ENCODE measurements at regions not wholly inside any gene's neighbourhood (a gene's known extent, or its start where the extent isn't known, plus 50 kb on each side); places are given as distances from the start of the nearest gene placed in this dataset.

DNA sequence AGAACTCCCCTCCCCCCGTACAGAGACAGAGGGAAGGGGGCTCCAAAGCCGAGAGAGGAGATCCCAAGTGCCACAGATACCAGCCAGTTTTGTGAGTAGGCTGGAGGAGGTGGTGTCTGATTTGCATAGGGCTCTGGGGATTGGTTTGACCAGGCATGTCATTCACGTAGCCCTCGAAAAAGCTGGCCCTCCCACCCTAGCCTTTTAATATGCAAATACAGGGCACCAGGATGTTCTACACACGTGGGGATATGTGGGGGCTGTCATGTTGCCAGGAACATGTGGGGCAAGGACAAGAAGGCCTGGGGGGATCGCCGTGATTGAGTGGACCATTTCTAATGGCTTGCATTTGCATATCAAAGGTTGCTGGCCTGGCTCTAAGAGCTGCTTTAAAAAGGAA is 272.9 kb downstream of the PPP1R2C start:
- FAIRE-seq = no peak

DNA sequence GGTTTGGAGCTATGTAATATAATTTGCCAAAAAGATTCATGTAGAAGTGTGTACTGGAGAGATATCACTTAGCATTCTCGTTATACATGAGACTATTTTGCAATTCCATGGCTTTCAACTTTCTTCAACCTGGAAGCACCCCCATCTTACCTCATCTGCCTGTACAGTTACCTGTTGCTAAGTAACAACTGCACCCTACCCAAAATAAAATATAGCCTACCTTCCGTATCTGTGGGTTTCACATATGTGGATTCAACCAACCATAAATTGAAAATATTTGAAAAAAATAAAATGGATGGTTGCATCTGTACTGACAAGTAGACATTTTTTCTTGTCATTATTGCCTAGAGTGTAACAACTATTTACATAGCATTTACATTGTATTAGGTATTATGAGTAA is 278.3 kb downstream of the PPP1R2C start:
- no peak for FAIRE-seq

DNA sequence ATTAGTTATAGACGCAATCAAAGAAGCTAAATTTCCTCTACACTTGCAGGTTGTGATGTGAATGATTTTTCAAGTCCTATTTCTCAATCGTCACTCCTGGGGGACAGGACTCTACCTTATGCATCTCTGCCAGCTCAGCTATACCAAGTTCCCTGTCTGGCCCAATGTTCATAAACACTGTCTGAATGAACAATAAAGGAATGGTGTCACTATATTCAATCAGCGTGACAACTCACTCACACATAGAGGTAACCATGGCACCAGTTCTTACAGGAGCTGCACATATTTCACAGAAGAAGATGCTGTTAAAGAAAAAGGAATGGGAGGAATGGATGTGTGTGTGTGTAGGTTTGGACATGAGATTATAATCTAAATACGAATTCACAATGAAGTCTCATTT is 280.6 kb downstream of the PPP1R2C start:
- no peak for FAIRE-seq

DNA sequence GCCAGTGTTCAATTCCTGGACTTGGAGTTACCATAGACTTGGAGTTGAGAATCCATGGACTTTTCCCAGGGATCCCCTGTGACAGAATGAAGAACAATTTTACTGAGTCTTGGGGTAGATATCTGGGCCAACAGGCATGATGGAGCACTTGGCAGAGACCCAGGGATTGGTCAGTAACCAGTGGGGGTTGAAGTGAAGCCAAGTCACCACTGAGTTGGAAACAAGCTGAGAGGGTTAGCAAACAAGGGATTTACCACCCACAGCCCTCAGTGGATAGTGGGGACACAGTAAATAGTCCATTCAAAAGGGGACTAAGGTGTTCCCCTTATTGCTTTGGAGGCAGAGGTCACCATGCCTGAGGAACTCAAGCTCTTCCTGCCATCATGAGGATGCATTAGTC is 281.7 kb downstream of the PPP1R2C start:
- FAIRE-seq = no peak

DNA sequence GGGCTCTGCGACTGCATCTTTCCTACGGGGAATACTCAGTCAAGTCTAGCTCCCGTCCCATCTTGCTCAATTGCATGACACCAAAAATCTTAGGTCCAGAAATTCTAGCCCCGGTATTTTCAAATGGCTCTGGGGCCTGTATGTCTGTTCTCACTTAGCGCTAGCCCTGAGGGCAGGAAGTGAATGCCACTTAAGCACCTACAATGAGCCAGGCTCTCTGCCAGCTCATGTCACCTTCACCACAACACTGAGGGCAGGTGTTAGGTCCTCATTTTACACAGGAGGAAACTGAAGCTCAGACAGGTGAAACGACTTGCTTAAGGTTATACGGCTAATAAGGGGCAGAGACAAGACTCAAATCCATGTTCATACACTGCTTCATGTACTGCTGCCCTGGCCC is 282.8 kb downstream of the PPP1R2C start:
- FAIRE-seq = no peak

DNA sequence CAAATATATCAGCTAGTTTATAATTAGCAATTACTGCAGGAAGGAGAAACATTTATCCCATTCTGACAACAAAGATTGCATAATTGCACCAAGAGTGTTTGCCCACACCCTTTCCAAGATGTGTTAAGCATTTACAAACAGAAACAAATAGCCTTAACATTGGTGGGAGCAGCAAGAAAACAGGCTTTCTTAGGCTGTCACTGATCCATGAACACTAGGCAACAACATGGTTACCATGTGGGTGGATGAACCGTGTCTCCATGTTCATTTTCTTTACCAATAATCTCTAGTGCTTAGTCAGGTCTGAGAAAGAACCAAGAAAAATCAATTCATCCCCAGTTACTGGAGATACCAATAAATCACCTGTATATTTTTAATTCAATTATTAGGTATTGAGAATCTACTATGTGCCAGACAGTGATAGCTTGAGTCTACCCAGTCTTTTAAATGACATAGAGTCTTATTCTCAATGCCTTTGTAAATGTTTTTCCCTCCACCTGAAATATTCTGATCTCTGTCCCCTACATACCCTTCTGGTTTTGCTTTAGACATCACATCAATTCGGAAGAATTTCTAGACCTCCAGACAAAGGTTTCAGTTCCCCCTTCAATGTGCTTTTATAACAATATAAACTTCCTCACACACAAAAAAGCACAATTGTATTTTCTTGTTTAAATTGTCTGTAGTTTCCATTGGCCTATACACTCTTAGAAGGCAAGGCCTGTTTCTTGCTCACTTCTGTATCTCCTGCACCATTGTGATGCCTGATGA is 286.6 kb downstream of the PPP1R2C start:
- no peak for FAIRE-seq

DNA sequence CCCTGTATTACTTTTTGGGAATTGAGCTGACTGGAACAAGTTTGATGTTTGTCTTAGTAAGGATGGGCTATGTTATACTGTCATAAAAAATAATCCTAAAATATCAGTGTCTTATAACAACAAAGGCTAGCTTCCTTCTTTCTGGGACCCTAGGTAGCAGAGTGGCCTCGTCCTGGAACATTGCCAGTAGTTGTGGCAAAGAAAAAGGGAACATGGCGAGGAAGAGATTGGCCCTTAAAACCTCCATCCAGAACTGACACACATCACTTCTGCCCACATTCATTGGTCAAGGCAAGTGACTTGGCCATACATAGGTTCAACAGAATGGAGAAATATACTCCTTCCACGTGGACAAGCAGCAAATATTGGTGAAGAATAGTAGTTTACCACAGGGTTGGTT is 287.9 kb downstream of the PPP1R2C start:
- FAIRE-seq = no peak

DNA sequence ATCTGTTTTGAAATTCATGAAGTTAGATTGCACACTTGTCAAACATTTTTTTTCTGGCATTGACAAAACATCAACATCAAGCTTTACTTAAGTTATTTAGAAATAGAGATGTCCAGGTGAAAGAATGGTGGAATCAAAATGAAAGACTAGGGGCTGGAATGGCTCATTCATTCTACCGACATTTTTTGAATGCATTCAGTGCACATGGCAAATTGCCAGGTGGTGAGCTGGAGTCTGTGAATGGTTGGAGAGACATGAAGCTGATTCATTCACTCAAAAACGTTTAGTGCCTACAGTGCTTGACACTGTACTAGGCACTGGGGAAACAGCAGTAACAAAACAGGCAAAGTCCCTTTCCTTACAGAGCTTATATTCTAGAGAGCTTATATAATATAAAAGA is 292.4 kb downstream of the PPP1R2C start:
- FAIRE-seq = no peak

DNA sequence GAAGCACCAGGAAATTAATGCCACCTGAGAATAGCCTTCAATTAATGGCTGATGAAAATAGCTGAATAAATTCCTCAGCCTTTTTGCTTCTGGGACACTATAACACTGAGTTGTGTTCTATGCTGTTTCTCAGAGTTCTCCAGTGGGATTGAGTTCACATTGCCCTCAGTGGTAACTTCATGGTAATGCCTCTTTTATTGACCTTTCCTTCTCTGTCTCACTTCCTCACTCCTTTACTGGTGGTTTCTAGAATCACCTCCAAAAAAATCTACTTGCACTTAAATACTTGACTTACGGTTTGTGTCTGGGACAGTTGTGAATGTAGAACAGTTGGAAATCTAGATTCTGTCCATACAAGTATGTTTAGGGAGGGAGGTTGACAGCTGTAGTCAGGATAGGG is 293.7 kb downstream of the PPP1R2C start:
- no peak for FAIRE-seq

DNA sequence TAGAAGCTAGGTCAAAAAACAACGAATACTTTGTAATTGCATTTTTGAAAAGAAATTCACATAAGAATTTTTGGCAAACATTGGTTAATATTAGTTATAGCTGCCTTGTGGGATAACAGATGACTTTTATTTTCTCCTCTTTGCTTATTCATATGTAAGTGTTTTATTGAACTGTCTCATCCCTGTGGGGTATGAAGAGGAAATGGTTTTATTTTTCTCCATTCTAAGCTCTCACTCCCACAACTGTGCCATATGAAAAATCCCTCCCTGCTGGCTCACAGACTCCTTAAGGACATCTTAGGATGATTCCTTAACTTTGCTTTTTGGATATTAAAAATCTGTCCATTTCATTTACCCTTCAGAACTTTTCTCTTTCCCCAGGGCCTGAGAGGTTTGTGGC is 300.6 kb downstream of the PPP1R2C start:
- no peak for FAIRE-seq

DNA sequence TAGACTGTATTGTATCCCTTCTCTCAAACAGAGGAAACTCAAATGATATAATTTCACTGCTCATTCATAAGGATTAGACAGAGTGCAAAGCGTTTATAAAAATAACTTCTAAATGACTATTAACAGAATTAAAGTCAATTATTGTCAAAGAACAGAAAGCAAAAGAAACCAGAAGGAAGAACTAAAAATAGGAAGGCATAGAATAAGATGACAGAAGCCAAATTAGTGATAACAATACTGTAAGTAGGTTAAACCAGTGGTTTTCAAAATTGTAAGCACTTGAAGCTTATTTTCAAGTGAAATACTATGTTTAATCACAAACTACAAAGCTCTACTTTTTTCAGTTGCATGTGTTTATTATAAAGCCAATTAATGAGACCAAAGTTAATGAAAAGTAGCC is 305.2 kb downstream of the PPP1R2C start:
- no peak for FAIRE-seq

DNA sequence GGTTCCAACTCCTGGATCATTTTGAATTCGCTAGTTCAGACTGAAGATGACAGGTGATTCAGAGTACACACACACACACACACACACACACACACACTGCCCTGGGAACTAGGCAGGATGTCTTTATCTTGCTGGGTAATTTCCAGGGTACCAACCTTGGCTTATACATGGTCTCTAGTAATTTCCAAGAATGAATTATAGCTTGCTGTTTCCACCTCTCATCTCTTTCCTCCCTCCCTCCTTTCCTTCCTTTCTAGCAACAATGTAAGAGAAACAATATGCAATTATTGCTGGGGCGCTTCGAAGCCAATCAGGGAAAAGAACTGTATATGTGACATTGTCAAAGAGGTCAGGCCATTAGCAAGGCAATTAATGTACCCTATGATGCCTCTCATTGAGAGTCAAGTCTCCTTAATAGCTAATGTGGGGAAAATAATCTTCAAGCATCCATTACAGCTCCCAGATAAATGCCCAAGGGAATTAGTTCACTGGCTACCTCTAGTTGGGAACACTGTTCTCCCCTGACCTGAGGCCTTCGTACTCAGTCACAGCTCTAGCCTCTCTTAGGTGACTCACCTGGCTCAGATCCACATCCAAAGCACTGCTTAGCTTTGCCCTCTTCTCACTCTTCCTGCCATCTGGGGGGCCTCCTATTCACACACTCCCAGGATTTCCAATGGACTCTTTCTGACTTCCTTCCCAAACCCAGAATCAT is 311.5 kb downstream of the PPP1R2C start:
- FAIRE-seq = no peak

DNA sequence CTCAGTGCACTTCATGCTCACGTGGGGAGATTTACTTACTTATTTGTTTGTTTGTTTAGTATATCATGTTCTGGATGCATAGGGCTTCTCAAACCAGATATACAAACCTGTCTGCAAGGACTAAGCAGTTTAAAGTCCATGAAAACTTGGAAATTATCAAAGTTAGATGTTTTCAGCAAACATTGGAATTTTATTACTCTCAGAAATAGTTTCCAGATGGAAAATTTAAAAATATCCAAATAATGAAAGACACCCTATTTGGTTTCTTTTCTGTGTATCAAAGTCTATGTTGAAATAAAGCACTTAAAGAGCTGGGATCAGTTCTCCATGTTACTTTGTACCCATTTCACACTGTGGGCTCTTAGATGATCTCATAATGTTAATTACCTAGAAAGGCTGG is 312.1 kb downstream of the PPP1R2C start:
- no peak for FAIRE-seq

DNA sequence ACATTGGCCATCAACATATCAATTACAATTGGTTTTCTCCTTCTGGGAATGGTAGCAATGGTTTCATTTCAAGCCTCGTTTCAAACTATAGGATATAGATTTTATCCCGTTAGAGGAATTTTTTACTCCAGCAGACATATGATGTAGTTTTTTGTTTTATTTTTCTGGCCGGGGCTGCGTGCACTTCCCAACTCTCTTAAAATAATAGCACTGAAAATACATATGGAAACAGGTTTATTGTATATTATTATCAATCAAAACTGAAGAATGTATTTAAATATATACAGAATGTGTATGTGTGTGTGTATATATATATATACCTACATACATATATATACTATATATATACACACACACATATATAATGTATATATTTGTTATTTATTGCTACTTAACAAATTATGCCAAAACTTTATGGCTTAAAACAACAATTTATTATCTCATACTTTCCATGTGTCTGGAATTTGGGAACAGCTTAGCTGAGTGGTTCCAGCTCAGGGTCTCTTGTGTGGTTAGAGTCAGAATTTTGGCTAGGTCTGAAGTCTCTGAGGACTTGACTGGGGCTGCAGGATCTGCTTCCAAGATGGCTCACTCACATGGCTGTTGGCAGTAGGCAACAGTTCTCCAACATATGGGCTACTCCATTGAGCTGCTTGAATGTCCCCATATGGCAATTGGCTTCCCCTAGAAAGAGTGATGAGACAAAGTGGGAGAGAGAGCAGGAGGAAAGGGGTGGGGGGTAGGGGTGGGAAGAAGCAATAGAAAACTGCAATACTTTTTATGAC is 314.1 kb downstream of the PPP1R2C start:
- FAIRE-seq = no peak

DNA sequence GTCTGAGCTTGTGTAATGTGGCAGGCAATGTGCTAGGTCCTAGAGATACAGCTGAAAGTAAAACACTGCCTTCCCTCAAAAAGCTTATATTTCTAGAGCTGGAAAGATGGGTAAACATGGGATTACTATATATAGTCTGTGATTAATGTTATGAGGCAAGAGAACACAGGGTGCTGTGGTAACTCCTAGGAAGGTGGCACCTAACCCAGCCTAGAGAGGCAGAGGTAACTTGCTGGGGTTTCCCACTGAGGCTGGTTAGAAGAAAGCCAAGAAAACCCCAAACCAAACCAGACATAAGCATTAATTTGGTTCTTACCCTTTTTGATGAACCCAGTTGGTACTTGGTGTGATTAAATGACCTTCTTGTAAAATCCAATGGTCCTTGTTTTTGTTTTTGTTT is 315.0 kb downstream of the PPP1R2C start:
- no peak for FAIRE-seq

DNA sequence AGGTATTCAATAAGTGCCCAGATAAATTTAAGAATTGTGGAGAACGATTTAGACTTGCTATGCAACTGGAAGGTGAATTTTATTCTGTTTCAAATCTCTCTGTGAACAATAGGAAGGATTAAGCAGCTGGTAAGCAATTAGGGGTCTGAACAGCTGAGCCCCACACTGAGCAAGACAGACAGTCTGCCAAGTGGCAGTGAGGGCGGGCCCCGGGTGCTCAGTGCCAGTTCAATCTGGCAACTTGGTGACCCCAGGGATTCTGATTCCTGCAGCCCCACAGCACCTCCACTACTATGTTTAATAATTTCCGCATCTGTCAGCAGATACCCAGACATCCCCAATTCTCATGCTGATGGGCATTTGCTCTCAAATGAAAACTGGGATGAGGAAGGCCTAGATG is 317.3 kb downstream of the PPP1R2C start:
- no peak for FAIRE-seq

DNA sequence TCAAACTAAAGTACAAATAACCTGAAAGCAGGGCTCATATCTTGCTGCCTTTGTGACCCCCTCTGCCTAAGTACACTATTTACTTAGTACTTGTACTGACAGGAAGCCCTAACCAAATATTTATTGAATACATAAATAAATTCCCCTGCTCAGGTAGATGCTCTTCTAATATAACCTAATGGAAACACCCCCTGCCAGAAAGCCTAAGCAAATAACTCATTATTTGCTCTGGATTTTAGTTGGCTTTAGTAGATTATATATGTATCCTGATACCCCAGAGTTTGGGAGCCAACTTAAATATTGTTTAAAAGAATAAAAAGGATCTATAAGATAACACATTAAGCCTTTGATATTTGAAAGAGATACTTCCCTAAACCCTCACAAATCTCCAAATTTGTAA is 318.2 kb downstream of the PPP1R2C start:
- no peak for FAIRE-seq

DNA sequence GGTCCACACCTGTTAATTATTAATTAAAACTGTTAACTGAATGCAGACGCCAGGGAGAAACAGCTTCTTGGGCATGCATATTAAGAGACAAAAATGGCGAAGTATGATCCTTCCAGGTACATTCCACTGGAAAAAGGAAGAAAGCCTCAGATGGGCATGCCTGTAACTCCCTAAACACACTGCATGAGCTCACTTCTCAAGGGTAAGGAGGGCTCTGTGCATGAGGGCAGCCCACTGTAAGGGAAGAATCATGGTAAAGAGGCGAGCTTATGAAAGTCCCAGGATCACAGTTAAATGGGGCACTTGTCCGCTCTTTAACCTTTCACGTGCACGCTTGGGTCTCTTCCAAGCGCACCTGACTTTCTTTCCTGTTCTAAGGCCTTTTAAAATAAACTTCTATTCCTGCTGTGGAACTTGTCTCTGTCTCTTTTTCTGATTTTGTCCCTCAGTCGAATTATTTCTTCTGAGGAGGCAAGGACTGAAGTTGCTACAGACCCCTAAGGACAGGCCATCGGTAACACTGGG is 321.7 kb downstream of the PPP1R2C start:
- no peak for FAIRE-seq

DNA sequence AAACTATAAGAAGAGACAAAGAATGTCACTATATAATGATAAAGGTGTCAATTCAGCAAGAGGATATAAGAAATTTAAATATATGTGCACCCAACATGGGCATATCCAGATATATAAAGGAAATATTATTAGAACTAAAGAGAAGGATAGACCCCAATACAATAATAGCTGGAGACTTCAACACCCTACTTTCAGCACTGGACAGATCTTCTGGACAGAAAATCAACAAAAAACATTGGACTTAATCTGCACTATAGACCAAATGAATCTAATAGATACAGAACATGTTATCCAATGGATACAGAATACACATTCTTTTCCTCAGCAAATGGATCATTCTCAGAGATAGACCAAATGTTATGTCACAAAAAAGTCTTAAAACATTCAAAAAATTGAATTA is 327.7 kb downstream of the PPP1R2C start:
- no peak for FAIRE-seq

DNA sequence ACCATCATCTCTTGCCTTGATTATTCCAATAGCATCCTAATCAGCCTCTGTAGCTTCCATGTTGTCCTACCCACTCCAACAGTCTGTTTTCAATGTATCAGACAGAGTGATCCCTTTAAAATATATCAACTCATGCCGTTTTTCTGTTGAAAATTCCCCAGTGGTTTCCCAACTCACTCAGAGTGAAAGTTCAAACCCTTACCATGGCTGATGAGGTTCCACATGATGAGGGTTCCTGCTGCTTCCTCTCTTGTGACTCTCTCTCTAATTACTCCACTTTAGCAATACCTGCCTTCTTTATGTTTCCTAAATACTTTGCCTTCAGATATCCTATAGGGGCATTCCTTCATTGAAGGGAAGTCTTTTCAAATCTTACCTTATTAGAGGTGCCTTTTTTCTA is 334.7 kb downstream of the PPP1R2C start:
- FAIRE-seq = no peak

DNA sequence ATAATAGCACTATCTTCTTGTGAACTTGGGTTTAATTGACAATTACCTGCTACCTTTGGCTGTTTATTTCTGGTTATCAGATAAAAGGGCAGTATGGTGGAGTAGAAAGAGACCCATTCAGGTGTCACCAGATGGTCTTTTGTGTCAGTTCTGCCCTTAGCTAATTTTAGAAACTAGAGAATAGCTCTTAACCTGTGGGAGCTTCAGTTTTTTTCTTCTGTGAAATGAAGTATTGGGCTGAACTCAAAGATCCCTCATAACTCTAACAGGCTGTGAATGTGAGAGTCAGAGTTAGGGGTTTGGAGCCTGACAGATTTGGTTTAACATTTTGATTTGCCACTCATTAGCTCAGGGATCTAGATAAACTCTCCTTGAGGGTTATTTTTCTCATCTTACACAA is 335.2 kb downstream of the PPP1R2C start:
- FAIRE-seq = no peak

DNA sequence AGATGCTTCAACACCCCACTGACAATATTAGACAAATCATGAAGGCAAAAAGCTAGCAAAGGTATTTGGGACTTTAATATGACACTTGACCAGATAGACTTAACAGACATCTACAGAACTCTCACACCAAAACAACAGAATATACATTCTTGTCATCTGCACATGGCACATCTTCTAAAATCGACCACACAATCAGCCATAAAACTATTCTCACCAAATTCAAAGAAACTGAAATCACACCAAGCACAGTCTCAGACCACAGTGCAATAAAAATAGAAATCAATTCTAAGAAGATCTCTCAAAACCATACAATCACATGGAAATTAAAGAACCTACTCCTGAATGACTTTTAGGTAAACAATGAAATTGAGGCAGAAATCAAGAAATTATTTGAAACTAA is 340.8 kb downstream of the PPP1R2C start:
- FAIRE-seq = no peak

DNA sequence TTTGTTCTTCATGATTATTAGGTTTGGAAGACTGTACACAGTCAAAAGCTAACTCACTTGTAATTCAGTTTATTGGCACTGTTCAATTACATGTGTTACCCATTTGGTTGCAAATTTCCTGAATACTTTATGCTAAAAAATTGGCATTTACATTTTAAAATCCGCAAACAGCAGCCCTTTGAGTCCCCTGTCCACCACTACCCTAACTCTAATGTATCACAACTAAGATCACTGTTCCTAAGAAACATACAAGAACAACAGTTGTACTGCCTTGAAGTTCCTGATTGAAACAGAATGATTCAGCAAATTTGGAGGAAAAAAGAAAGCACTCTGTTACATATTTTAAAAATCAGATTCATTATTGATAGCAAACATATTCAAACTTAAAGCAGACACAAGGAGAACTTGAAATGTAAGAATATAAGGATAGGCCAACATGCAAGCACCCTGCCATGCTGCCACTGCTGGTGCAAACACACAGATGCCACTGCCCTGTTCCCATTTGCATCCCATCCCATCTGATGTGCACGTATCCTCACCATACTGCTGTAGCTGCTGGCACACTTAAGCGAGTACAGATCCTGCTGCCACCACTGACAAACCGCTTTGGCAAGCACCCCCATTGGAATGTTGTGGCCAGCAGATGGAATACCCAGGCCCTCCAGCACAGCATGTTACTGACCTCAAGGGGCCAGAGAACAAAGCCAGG is 343.4 kb downstream of the PPP1R2C start:
- FAIRE-seq = no peak
